Esophagus muscularis mucosa (tissue), 4 donors: ENCODE measurements at regions not wholly inside any gene's neighbourhood (a gene's known extent, or its start where the extent isn't known, plus 50 kb on each side); places are given as distances from the start of the nearest gene placed in this dataset.

Experiments used
- DNase-seq: peaks from one replicate; pipeline ENCODE4 v3.0.0-alpha.2; 2017; ENCODE audit errors: extremely low spot score
- H3K27ac ChIP-seq, 4 donors: fragments of 200-600 bp; sonication (generic); replicated peaks in 1 of 4; 1 replicate in 3 of 4; 2 replicates in 1 of 4; pipeline ENCODE4 v1.5.1; 2016 to 2019; ENCODE audit warnings: mild to moderate bottlenecking in 1 of 4
- H3K27me3 ChIP-seq, 4 donors: fragments of 200-600 bp; sonication (generic); one replicate each; pipeline versions ENCODE4 v1.5.1 to v1.6.0; 2016 to 2019
- H3K36me3 ChIP-seq, 4 donors: fragments of 200-600 bp; sonication (generic); one replicate each; pipeline ENCODE4 v1.5.1; 2016 to 2019
- H3K4me1 ChIP-seq, 4 donors: fragments of 200-600 bp; sonication (generic); one replicate each; pipeline ENCODE4 v1.5.1; 2016 to 2019
- H3K4me3 ChIP-seq, 4 donors: fragments of 200-600 bp; sonication (generic); 1 replicate in 2 of 4; 2 replicates in 2 of 4; pipeline ENCODE4 v1.5.1; 2016 to 2019; ENCODE audit warnings: mild to moderate bottlenecking in 4 of 4, moderate library complexity in 1 of 4
- H3K9me3 ChIP-seq, 4 donors: fragments of 200-600 bp; sonication (generic); 1 replicate in 3 of 4; 2 replicates in 1 of 4; pipeline ENCODE4 v1.5.1; 2016 to 2019
- EP300 ChIP-seq: sonication (generic); formaldehyde crosslinking; IDR thresholded peaks from one replicate; pipeline ENCODE4 v1.6.1; 2017; ENCODE audit warnings: antibody characterized with exemption
- POLR2A ChIP-seq: fragments of 450-650 bp; IDR thresholded peaks from one replicate; pipeline ENCODE4 v1.6.1; 2017; ENCODE audit warnings: antibody characterized with exemption, moderate library complexity, mild to moderate bottlenecking, low read depth
- POLR2AphosphoS5 ChIP-seq, 2 donors: sonication (generic); formaldehyde crosslinking; IDR thresholded peaks; one replicate each; pipeline ENCODE4 v1.6.1; 2017; ENCODE audit warnings: antibody characterized with exemption in 2 of 2
- WGBS: methylation state at CpG from one replicate; pipeline ENCODE4 v1.1.5; 2018; 5-methylcytosine and 5-hydroxymethylcytosine counted together
- intact Hi-C: fragments of 100-400 bp; cut with DNase I; formaldehyde crosslinking; loops from one replicate; pipeline ENCODE4 v1.15.1; 2023
- TF ChIP-seq, protein P1 (sequence below), 3 experiments: fragments of 200-600 bp in 2 of 3; fragments of 450-650 bp in 1 of 3; sonication (generic) in 2 of 3; IDR thresholded peaks; one replicate each; pipeline ENCODE4 v1.5.1; 2017 to 2019; ENCODE audit warnings: antibody characterized with exemption in 3 of 3, mild to moderate bottlenecking in 2 of 3, moderate library complexity in 1 of 3

DNA sequence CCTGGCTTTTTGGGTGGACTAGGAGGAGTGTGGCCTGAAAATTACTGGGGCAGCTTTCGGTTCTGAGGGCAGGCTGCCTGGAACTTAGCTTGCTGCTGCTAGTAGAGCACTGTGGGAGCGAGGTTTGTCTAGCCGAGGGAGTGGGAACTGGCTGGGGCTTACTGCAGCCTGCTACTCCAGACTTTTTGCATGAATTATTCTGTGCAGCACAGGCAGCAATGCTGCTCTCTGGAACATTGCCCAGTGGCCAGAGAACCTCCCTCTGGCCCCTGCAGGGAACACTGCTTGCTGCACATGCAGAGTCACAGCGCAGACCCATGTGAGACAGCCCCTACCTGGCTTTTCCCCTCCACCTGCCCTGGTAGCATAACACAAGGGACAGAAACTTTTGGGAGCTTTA lies 263.9 kb upstream of the SLITRK2 start:
- H3K4me1 ChIP-seq, result no peaks in the 10 kb centered on the region
- DNase-seq, result no peak
- no peaks in the 10 kb centered on the region for H3K27me3 ChIP-seq
- no peak overlapping the region for H3K4me3 ChIP-seq
- H3K9me3 ChIP-seq, result no peaks in the 10 kb centered on the region
- TF ChIP-seq, protein P1, sequence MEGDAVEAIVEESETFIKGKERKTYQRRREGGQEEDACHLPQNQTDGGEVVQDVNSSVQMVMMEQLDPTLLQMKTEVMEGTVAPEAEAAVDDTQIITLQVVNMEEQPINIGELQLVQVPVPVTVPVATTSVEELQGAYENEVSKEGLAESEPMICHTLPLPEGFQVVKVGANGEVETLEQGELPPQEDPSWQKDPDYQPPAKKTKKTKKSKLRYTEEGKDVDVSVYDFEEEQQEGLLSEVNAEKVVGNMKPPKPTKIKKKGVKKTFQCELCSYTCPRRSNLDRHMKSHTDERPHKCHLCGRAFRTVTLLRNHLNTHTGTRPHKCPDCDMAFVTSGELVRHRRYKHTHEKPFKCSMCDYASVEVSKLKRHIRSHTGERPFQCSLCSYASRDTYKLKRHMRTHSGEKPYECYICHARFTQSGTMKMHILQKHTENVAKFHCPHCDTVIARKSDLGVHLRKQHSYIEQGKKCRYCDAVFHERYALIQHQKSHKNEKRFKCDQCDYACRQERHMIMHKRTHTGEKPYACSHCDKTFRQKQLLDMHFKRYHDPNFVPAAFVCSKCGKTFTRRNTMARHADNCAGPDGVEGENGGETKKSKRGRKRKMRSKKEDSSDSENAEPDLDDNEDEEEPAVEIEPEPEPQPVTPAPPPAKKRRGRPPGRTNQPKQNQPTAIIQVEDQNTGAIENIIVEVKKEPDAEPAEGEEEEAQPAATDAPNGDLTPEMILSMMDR (IDR thresholded peaks at IDR 0.05), result no peak
- TF ChIP-seq POLR2A (no peak), POLR2AphosphoS5 (IDR thresholded peaks at IDR 0.05) (no peak), EP300 (no peak)
- H3K36me3 ChIP-seq, result no peaks in the 10 kb centered on the region
- 73% methylated on average over 3 of the region's 4 CpGs for WGBS
- H3K27ac ChIP-seq, result no peak overlapping the region
- intact Hi-C loops, result no loop called here

DNA sequence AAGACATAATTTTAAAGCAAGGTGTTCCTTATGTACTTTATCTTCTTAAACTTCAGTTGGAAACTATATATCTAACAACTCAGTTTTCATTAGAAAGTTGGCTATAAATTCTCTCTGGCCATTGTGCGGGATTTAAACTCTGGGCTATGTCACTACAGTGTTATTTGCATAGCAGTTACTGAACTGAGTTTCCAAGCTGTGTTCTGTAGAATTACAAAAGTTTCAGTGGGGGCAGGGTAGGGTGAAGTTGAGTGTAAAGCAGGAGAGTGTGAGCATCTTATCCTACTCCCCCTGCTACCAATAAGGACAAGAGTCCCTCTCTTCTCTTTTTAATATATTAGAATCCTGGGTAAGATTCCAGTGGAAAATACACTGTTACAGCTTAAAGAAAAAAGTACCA lies 254.5 kb upstream of the SLITRK2 start:
- Histone ChIP-seq H3K4me3 (no peak overlapping the region), H3K9me3 (no peaks in the 10 kb centered on the region), H3K36me3 (no peaks in the 10 kb centered on the region), H3K4me1 (no peaks in the 10 kb centered on the region), H3K27me3 (no peaks in the 10 kb centered on the region), H3K27ac (no peak overlapping the region)
- TF ChIP-seq EP300 (no peak), POLR2AphosphoS5 (IDR thresholded peaks at IDR 0.05) (no peak), POLR2A (no peak)
- TF ChIP-seq, protein P1 (IDR thresholded peaks at IDR 0.05), result no peak
- no peak for DNase-seq
- WGBS, result 72% methylated on average over 1 of the region's 1 CpG
- intact Hi-C loops, result no loop called here

DNA sequence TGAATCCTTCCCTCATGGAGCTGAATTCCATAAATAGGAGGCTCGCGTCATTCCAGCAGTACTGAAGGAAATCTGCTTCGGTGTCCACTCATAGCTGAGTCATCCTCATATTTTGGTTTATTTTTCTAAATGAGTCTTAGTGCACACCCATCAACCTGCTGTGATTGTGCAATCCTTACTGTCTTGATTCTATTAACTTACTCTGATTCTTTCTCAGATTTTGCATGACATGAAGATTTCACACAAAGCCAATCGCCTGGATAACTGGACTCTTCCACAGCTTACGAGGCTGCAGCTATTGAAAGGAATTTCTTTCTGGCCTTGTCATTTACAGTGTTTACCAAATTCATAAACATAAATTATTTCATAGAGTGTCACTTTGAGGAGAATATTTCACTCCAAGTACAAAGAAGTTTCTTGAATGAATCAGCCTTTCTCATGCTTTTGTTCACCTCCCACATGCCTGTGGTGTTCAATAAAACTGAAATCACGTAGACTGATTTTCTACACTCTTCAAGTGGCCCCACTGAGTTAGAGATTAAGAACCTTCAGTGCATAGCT lies 207.6 kb upstream of the SLITRK2 start:
- H3K27ac ChIP-seq, result no peak overlapping the region
- no peak overlapping the region for H3K4me3 ChIP-seq
- no peak for TF ChIP-seq EP300
- no peak for TF ChIP-seq POLR2A
- TF ChIP-seq POLR2AphosphoS5 (IDR thresholded peaks at IDR 0.05), result no peak
- TF ChIP-seq, protein P1 (IDR thresholded peaks at IDR 0.05), result no peak
- WGBS, result 75% methylated on average over 6 of the region's 6 CpGs
- DNase-seq, result no peak
- H3K9me3 ChIP-seq, result no peaks in the 10 kb centered on the region
- no peaks in the 10 kb centered on the region for H3K27me3 ChIP-seq
- intact Hi-C loops, result no loop called here
- no peaks in the 10 kb centered on the region for H3K4me1 ChIP-seq
- no peaks in the 10 kb centered on the region for H3K36me3 ChIP-seq

DNA sequence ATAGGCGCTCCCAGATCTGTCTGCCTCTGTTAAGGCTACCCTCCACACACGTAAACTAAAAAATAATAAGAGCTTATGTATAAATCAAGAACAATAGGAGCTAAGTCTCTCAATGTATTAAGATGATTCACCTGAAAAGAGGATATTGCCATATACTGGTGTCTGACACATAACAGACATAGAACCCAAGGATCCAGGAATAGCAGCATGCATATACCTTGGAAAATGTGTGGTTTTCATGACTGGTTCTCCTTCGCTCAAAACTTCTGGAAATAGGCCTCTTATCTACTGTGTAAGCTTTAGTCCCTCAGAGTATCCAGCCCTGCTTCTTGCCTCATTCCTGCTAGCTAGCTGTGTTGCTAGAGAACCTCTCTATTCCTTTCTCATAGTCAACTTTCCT lies 203.7 kb upstream of the SLITRK2 start:
- DNase-seq, result no peak
- no peak for TF ChIP-seq EP300
- TF ChIP-seq POLR2AphosphoS5 (IDR thresholded peaks at IDR 0.05), result no peak
- TF ChIP-seq, protein P1 (IDR thresholded peaks at IDR 0.05), result no peak
- no peak for TF ChIP-seq POLR2A
- no peaks in the 10 kb centered on the region for H3K36me3 ChIP-seq
- 62% methylated on average over 3 of the region's 3 CpGs for WGBS
- no peaks in the 10 kb centered on the region for H3K27me3 ChIP-seq
- no peak overlapping the region for H3K4me3 ChIP-seq
- no peak overlapping the region for H3K27ac ChIP-seq
- H3K4me1 ChIP-seq, result no peaks in the 10 kb centered on the region
- intact Hi-C loops, result no loop called here
- no peaks in the 10 kb centered on the region for H3K9me3 ChIP-seq

DNA sequence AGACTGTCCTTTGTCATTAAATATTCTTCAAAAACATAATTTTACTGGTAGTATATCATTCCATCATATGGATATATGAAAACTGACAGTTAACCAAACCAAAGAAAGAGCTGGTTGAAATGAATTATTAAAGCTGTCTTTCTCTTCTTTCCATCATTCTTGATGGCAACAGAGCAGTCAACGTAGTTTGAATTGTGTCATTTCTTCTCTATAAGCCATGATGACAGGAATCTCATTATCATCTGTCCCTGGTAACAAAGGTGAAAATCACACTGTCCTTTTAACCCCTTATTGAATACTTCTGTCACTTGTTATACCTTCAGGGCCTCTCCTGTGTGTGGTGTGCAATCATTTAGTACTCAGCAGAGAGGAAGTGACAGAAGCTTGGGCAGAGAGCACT lies 197.0 kb upstream of the SLITRK2 start:
- no peak for DNase-seq
- H3K27ac ChIP-seq, result no peak overlapping the region
- no peak for TF ChIP-seq EP300
- TF ChIP-seq, protein P1 (IDR thresholded peaks at IDR 0.05), result no peak
- no peak for TF ChIP-seq POLR2AphosphoS5 (IDR thresholded peaks at IDR 0.05)
- no peak for TF ChIP-seq POLR2A
- no peaks in the 10 kb centered on the region for H3K9me3 ChIP-seq
- H3K4me1 ChIP-seq, result no peaks in the 10 kb centered on the region
- 32% methylated on average over 1 of the region's 1 CpG for WGBS
- no peaks in the 10 kb centered on the region for H3K36me3 ChIP-seq
- H3K27me3 ChIP-seq, result no peaks in the 10 kb centered on the region
- no peak overlapping the region for H3K4me3 ChIP-seq
- intact Hi-C loops, result no loop called here
